ENCODE measurements at regions not wholly inside any gene's neighbourhood (a gene's known extent, or its start where the extent isn't known, plus 50 kb on each side); places are given as distances from the start of the nearest gene placed in this dataset.

DNA sequence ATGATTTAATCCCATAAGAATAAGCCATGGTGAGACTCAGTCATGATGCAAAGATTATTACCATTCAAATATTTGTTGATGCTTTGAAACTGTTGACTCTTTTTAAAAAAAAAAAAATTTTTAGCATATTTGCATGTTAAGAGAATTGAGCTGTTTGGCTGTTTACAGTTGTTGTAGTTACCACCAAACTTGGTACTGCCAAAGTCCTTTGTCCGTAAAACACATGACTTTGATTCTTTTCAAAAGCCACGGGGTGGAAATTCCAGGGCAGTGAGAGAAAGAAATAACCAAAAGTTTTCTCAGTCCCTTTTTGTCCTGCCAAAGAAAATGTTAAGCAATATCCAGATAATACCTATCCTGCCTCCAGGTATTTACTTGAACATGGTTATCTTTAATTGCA, 474.8 kb downstream of the METTL4 start:
- no peaks in the 10 kb centered on the region for H3K36me3 Mint-ChIP-seq (ENCODE audit: insufficient read depth)
- peaks cover 15% of the 10 kb centered on the region for H3K9me3 Mint-ChIP-seq (ENCODE audit: low read depth)

DNA sequence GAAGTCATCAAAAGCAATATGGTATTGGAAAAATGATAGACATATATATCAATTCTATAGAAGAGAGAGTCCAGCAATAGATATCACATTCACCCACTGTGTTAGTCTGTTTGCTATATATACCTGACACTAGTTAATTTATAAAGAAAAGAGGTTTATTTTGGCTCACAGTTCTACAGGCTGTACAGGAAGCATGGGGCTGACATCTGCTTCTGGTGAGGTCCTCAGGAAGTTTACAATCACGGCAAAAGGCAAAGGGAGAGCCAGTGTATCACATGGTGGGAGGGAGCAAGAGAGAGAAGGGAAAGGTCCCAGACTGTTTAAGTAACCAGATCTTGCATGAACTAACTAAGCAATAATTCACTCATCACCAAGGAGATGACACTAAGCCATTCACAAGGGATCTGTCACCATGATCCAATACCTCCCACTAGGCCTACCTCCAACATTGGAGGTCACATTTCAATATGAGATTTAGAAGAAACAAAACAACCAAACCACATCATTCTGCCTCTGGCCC, 470.6 kb downstream of the METTL4 start:
- H3K27ac Mint-ChIP-seq: no peak overlapping the region
- H3K4me1 Mint-ChIP-seq (ENCODE audit: low read depth): no peaks in the 10 kb centered on the region
- peaks cover 20% of the 10 kb centered on the region for H3K9me3 Mint-ChIP-seq (ENCODE audit: low read depth)
- no peak overlapping the region for H3K4me3 Mint-ChIP-seq (ENCODE audit: low read depth)
- no peak for DNase-seq (ENCODE audit: low spot score, unreplicated experiment)
- TF ChIP-seq, protein P1, sequence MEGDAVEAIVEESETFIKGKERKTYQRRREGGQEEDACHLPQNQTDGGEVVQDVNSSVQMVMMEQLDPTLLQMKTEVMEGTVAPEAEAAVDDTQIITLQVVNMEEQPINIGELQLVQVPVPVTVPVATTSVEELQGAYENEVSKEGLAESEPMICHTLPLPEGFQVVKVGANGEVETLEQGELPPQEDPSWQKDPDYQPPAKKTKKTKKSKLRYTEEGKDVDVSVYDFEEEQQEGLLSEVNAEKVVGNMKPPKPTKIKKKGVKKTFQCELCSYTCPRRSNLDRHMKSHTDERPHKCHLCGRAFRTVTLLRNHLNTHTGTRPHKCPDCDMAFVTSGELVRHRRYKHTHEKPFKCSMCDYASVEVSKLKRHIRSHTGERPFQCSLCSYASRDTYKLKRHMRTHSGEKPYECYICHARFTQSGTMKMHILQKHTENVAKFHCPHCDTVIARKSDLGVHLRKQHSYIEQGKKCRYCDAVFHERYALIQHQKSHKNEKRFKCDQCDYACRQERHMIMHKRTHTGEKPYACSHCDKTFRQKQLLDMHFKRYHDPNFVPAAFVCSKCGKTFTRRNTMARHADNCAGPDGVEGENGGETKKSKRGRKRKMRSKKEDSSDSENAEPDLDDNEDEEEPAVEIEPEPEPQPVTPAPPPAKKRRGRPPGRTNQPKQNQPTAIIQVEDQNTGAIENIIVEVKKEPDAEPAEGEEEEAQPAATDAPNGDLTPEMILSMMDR (IDR thresholded peaks at IDR 0.05; ENCODE audit: unreplicated experiment): no peak
- H3K36me3 Mint-ChIP-seq (ENCODE audit: insufficient read depth): no peaks in the 10 kb centered on the region
- no peaks in the 10 kb centered on the region for H3K27me3 Mint-ChIP-seq

More for the DNA sequence above, 474.8 kb downstream of the METTL4 start:
- TF ChIP-seq, protein P1 (IDR thresholded peaks at IDR 0.05; ENCODE audit: unreplicated experiment): no peak
- H3K27ac Mint-ChIP-seq: no peak overlapping the region
- no peak overlapping the region for H3K4me3 Mint-ChIP-seq (ENCODE audit: low read depth)
- DNase-seq (ENCODE audit: low spot score, unreplicated experiment): no peak
- H3K4me1 Mint-ChIP-seq (ENCODE audit: low read depth): peaks cover 6% of the 10 kb centered on the region
- H3K27me3 Mint-ChIP-seq: no peaks in the 10 kb centered on the region

DNA sequence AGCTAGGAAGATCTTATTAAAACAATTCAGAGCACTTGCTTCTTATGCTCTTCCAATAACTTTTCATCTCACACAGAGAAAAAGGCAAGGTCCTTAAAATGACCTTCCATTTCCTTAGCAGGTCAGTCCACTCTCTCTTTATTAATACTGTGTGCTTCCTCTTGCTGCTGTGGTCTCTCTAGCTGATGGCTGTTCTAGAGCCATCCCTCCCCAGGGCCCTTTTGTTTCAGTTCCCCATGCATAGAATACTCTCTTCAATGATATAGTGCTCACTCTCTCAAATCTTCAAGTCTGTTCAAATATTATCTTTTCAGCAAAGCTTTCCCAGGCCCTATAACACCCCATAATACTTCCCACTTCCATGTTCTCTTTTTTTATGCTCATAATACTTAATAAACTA, 469.3 kb downstream of the METTL4 start:
- Mint-ChIP-seq H3K4me1 (ENCODE audit: low read depth) (no peaks in the 10 kb centered on the region), H3K4me3 (ENCODE audit: low read depth) (no peak overlapping the region), H3K9me3 (ENCODE audit: low read depth) (peaks cover 20% of the 10 kb centered on the region), H3K27me3 (no peaks in the 10 kb centered on the region), H3K27ac (no peak overlapping the region), H3K36me3 (ENCODE audit: insufficient read depth) (no peaks in the 10 kb centered on the region)
- DNase-seq (ENCODE audit: low spot score, unreplicated experiment): no peak
- TF ChIP-seq, protein P1 (IDR thresholded peaks at IDR 0.05; ENCODE audit: unreplicated experiment): no peak

DNA sequence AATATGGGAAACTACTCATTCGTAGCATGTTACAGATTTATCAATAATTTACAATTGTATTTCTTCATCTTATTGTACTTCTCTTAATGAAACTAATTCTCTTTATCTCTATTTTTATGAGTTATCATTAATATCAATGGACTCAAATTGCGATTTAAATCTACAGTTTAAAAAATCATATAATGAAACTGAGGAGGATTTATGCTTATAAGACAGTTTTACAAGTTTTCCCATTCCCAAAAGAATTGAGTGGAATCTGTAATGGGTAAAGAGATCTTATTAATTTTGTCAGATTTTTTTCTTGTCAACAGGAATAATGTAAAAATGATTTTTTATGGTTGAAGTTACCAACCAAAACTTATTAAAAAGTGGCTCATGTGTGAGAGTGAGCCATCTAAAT, 468.0 kb downstream of the METTL4 start:
- Mint-ChIP-seq H3K36me3 (ENCODE audit: insufficient read depth) (no peaks in the 10 kb centered on the region), H3K4me1 (ENCODE audit: low read depth) (no peaks in the 10 kb centered on the region), H3K27me3 (no peaks in the 10 kb centered on the region), H3K27ac (no peak overlapping the region), H3K9me3 (ENCODE audit: low read depth) (peaks cover 14% of the 10 kb centered on the region), H3K4me3 (ENCODE audit: low read depth) (no peak overlapping the region)
- no peak for DNase-seq (ENCODE audit: low spot score, unreplicated experiment)
- TF ChIP-seq, protein P1 (IDR thresholded peaks at IDR 0.05; ENCODE audit: unreplicated experiment): no peak

DNA sequence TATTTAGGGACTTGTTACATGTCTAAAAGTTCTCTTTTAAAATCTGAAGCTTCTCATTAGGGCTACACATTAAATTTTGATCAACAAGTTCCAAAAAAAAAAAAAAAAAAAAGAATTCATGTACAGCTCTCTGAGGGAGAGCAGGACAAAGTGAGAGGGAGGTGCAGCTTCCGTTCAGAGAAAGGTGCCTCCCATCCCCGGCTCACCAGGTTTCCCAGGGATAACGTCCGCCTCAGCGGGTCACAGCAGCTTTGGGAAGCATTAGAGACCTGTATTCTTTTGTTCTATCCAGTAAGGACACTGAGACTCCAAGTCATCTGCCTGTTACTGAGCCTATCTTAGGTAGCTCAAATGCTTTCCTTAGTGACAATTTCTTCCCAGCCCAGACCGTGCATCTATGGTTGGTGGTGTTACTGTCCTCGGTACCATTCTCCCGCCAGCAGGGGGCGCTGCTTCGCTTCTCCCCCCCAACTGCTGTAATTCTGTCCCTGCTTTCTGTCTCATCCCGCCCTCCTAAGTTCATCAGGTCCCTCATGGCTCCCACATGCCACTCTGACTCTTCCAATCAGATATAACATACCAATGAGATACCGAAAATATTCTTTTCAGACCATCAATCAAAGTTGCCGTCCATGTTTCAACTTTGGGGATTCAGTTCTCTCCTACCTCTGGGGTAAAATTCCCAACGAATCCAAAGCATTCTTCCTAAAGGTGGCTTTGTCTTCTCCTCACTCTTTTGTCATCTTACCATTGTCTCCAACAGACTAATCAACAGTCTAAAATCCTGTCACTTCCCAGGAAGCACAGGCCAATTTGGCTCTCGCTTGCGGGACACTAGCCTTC, 466.5 kb downstream of the METTL4 start:
- peaks cover 14% of the 10 kb centered on the region for H3K9me3 Mint-ChIP-seq (ENCODE audit: low read depth)
- TF ChIP-seq, protein P1 (IDR thresholded peaks at IDR 0.05; ENCODE audit: unreplicated experiment): peak; percentile 64
- H3K4me1 Mint-ChIP-seq (ENCODE audit: low read depth): no peaks in the 10 kb centered on the region
- H3K4me3 Mint-ChIP-seq (ENCODE audit: low read depth): no peak overlapping the region
- H3K27ac Mint-ChIP-seq: no peak overlapping the region
- no peaks in the 10 kb centered on the region for H3K36me3 Mint-ChIP-seq (ENCODE audit: insufficient read depth)
- no peak for DNase-seq (ENCODE audit: low spot score, unreplicated experiment)
- no peaks in the 10 kb centered on the region for H3K27me3 Mint-ChIP-seq
